NCI-H2196 (cell line): ENCODE measurements at regions not wholly inside any gene's neighbourhood (a gene's known extent, or its start where the extent isn't known, plus 50 kb on each side); places are given as distances from the start of the nearest gene placed in this dataset.

ENCODE experiments used
- DNase-seq: peaks from one replicate; lab custom pipeline; 2025; ENCODE audit not compliant: unreplicated experiment; lab: John Stamatoyannopoulos, UW

DNA sequence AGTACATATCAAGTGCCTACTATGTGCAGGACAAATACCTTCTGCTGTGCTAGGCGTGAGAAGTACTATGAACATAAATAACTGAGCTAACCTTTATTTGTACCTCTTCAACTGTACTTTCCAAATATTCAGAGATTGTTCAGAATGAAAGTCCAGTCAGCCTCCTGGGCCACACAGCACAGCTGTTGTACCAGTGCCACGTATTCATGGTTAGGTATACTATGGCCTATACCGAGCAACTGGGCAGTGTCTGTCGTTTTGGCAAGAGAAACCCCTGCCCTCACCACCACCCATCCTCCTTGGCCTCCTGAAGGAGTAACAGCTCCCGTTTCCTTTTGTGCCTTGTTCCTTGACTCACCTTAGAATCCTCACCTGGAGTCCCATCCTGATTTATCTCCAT is 53.0 kb downstream of the RASSF10 start:
- no peak for DNase-seq

DNA sequence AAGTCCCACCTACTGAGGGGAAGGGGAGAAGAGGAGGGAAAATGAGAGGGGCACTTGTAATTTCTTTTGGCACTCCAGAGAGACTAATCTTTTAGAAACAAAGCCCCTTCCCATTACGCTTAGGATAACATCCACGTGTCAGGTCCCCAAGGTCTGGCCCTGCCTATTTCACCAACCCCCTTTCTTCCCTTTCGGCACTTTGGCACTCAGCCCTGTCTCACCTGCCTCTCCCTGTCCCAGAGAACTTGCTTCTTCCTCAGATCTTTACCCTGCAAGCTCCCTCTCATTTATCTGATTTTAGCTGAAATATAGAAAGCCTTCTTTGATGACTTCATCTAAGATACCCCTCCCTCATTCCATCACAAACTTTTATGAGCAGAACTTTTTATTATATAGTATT is 55.5 kb downstream of the RASSF10 start:
- no peak for DNase-seq

DNA sequence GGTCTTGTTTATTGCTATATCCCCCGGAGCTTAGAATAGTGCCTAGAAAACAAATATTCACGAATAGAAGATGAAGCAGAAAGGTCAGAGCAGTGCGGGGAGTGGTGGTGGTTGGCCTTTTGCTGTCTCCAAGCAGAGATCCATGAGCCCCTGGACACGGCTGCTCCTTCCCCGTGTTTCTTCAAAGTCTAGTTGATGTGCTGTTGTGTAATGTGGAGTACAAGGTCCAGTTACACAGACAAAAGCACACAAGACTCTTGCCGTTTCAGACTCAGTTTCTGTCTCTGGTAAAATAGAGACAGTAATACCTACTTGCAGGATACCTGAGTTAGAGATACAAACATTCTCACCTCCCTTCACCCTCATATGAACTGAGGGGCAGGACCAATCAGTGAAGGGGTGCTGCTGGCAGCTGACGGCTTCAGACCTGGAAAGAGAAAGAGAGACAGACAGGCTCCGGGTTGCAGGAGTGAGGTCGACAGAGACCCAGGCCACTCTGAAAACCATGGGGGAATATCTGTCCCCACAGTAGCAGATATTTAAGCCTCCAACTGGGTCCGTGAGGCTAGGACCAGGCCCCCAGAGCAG is 56.2 kb downstream of the RASSF10 start:
- DNase-seq: no peak

DNA sequence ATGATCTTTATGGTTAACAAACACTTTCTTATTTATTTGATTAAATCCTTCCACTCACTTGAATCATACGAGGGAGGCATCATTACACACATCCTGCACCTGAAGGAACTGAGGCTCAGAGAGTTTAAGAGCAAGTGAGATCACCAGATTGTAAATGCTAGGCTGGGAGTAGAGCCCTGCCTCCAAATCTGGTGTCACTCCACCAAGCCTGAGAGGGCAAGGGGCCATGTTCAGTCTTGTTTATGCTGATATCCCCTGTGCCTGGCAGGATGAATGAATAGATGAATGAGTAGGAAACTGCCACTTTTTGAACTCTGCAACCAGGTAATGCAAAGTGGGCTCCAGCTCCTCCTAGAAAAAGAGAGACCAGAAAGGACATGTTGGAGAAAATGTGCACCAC is 59.1 kb downstream of the RASSF10 start:
- no peak for DNase-seq

DNA sequence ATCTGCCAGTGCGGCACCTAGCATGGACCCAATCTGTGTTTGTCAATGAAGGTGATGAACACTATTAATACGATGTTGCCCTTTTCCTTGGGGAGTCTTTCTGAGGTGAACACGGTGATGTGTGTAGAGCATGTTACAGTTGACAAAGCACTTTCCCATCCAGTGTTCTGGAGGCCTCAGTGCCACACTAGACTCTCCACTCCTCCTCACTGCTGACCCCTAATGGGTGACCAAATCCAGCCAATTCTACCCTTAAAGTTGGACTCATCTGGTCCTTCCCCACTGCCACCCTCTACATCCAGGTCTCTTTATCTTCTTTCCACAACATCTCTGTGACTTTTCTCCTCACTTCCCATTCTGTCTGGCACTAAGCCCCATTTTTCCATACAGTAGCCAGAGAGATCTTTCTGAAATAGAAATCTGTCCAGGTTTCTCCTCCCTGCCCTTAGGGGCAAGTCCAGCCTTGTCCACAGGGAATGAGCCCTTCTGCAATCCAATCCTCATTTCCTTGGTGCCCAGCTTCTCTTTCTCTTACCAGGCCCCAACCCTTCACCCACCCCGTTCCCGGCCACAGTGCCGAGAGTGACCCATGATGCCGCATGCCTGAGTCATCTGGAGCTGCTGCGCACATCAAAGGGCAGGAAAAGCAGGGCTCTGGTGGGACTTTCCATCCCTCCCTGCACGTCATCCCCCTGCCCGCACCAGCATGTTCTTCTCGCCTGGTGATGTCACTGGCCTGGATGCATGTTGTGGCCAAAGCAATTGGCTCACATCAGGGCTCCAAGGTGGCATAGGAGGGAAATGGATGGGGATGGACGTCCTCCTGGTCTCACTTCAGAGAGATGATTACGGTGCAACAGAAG is 64.2 kb downstream of the RASSF10 start:
- no peak for DNase-seq

DNA sequence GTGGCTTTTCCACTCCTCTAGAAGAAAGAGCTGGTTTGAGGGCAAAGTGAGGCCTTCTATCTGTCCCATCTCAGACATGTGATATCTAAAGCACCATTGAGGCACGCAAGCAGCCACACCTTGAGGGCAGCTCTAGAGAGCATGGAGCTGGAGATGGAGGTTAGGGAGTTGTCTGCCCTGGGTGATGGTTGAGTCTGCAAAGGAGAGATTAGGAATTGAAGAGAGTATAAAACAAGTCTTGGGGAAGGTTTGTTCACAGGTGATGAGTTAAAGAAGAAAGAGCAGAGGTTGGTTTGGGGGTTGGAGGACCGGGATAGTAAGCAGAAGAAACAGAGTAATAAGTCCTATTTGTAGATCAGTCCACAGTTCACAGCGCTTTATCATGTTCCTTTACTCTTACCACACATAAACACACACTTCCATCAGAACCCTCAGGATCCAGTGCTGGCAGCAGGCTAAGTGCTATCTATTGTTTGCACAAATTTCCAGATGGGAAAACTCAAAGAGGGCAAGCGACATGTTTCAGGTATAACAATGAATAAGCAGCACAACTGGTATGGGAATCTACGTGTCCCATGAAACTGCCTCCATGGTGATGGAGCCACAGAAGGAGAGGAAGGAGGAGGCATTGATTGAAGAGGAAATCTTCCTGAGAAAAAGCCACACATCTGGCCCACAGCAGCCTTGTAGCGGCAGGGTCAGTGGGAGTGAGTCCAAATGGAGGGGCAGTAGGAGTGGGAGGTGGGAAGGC is 65.8 kb downstream of the RASSF10 start:
- DNase-seq: no peak

DNA sequence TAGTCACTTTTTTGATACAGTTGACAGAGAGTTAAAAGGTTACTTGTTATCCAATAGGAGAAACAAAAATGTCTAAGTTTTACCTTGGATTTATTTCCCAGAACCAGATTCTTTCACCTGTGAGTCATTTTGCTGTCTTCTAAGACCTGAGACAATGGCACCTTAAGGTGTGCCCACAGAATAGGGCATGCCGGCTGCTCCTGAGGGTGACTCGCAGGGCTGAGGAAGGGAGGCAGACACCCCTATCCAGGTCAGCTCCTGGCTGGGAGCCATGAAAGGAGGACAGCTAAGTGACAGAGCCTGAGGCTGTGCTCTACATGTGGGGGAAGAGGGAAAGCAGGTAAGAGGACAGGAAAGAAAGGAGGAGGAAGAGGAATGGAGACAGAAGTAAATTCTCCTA is 67.8 kb downstream of the RASSF10 start:
- no peak for DNase-seq

DNA sequence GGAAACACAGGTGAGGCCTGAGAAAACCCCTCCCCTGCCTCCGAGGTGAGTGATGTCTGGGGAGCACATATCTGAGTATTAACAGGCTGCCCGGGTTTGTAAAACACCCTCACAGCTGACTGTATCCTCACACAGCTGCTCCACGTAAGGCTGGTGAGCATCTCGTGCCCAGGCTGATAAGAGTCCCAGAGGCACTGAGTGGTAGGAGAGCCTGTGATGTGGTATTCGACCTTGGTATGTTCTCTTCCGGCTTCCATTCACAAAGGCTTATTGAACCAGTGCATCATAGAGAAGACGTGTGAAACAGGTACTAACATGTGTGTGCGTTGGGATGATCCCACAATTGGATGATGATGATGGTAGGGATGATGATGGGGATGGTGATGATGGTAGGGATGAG is 71.7 kb downstream of the RASSF10 start:
- DNase-seq: no peak

DNA sequence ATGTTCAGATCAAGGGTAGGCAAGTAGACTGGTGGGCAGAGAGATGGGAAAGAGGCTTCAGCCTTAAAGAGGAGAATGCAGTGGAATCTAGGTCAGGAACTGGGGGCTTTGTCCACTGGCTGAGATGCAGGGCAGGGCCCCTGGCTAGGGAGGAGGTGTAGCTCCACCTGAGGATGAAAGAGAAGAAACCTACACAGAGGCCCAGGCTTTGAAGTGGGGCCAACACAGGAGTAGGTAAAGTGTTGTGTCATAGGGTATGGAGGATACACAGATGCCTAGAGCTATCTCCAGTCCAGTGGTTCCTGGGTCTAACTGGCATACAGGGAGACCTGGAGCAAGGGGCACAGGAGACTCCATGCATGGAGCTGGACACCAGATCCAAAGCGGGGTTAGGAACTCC is 73.5 kb downstream of the RASSF10 start:
- no peak for DNase-seq

DNA sequence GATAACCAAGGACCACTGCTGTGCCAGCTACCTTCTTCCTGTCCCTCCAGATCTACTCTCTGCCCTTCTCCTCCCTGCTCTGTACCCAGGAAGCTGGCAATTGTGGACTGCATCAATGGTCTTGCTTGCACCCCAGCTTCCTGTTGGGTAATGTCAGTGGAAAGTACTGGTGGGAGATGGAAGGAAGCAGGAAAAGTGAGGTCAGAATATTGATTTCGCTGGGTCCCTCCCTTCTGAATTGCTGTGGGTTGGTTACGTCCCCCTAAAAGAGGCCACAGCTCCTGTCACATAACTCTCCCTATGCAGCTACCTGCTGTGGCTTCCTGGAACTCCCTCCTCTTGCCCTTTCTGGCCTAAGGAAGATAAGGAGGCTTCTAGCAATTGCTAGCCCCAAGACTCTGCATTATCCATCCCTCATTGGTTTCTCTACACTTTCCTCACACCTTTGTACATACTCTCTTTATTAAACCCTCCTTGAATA is 81.2 kb downstream of the RASSF10 start:
- no peak for DNase-seq

DNA sequence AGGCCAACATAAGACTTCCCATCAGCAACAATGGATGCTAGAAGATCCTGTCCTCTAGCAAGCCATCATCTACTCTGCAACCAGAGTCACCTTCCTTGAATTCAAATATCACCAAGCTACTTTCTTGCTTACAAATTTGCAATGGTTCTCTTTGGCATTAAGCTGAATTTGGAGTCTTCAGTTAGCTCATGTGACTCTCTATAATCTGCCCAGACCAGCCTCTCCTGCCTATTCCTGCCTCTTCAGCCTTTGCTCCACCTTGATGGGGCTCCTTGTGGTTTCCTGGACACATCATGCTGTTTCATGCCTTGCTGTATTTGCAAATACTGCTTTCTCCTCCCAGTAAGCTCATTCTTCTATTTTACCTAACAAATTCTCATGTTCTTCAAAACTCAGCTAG is 82.3 kb downstream of the RASSF10 start:
- no peak for DNase-seq

DNA sequence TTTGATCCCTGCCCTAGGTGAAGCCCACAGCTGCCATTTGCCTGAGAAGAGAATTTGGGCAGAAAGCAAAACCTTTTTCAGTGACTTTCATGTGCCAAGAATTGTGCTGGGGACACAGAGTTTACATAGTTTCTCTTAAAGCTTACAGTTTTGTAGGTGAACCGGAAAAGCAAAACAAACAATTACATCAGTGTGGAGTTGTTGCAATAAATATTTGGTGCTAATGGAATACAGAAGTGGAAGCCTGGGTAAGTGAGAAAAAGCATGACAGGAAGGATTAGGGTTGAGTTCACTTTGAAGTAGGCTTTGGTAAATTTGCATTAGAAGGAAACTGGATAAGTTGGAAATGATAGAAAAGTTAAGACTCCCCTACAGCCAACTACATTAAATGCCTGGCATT is 82.7 kb downstream of the RASSF10 start:
- no peak for DNase-seq

DNA sequence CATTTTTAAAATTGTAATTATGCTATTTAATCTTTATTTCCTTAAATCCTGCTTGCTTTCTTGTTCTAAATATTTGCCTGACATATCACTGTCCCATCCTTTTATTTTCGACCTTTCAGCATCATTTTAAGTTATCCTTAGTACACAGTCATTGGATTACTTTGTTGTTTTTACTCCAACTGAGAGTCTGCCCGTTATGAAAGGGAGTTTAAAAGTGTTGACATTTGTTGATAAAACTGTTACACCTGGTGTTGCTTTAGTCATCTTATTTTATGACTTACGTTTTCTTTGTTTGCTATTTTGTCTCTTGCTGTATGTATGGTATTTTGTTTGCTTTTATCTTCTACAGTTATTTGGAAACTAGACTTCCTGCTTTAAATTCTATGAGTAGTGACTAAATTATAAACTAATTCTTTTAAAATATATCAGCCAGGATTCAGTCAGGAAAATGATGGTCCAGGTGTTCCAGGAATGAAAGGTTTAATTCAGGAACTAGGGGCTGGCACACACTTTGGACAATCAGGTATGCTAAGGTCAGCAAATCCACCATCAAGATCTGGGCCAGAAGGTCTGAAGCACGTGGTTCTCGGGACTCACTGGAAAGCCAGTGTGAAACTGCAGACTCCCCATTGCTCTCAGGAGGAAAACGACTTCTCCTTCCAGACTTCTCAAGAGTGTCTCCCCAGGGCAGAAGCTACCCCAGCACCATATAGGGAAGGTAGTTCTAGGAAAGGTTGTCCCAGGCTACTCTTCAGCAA is 86.0 kb downstream of the RASSF10 start:
- DNase-seq: no peak

DNA sequence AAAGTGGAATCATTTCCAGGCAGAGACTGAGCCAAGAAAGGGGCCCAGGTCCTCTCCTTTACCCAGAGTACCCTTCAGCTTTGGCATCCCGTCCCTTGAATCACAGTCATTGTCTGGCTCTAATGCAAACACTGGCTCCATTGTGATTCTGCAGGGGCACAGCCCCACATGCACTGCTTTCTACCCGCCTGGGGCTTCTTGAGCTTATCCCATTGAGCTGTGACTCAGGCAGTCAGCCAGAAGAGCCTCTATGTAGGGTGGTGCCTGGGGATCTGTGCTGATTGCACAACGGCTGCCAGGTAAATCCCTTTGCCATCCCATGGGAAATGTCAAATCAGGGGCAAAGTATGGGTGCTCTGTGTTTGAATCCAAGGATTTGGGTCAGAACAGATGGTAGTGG is 88.9 kb downstream of the RASSF10 start:
- no peak for DNase-seq

DNA sequence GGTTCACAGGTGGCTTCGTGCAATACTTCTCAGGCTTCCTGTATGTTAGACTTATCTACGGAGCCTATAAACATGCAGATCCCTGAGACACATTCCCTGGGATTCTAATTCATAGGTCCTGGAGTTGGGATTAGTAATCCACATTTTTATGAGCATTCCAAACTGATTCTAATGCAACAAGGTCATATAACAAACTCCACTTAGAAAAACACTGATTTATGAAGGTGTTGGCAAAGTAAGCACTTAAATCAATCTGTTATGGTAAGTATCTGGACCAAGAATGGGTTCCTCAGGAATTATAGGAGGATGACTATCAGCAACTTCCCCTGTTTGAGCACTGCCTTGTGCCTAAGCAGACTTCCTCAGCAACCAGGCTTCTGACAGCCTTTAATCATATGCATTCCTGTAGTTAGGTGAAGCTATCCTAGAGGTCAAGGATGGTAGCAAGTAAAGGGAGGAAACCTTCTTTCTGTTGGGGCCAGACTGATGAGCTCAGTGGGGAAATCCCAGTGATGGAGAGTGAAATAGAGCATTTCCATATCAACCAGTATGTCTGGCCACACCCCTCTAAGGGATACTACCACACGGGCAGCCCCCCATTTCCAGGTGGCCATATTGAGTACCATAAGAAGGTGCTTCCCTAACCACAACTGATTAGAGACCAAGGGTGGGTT is 89.6 kb downstream of the RASSF10 start:
- DNase-seq: no peak

DNA sequence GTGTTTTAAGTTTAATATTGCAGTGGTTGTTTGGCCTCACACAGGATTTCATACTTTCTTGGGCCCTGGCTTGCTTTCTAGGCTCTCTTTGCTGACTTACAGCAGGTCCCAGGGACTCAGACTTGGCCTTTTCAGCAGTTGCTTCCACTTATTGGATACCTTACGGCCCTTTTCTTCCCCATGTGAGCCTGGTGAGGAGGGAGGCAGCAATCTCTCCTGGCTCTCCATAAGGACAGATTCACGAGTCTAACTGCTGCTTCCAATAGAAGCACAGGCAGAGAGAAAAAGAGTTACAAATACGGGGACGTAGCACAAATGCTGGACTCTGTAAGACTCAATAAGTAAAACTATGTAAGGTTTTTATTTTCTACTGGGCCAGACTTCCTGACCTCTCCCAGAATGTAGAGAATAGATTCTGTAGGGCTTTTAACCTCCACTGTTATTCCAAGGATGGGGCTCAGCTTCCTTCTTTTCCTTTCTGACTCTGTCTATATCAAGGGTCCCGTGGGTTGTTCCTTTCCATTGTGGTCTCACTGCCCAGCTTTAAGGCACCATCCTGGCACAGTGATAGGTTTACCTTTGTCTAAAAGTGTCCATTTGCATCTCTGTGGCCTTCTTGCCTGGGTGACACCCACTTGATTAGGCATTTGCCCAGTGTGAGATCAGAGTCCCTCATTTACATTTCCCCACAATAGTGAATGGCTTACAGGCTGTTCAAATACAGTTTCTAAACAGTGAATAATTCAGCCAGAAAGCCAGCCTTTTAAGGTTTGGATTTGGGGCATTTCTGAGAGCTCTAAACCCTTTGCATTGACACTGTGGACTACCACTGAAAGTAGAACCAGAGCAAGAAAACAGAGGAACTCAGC is 92.8 kb downstream of the RASSF10 start:
- DNase-seq: no peak

DNA sequence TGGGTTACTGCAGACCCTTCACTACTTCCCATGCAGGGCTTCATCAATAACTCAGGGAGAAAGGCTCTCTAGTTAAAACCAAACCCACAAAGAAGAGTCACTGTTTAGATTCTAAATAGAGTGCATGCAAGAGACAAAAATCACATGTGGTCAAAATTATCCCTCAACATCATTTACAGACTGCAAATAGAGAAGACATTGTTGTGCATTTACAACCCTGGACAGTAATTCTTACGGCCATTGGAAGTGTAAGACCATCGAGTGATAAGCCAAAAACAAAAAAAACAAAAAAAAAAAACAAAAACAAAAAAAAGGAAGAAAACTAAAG is 93.4 kb downstream of the RASSF10 start:
- no peak for DNase-seq

DNA sequence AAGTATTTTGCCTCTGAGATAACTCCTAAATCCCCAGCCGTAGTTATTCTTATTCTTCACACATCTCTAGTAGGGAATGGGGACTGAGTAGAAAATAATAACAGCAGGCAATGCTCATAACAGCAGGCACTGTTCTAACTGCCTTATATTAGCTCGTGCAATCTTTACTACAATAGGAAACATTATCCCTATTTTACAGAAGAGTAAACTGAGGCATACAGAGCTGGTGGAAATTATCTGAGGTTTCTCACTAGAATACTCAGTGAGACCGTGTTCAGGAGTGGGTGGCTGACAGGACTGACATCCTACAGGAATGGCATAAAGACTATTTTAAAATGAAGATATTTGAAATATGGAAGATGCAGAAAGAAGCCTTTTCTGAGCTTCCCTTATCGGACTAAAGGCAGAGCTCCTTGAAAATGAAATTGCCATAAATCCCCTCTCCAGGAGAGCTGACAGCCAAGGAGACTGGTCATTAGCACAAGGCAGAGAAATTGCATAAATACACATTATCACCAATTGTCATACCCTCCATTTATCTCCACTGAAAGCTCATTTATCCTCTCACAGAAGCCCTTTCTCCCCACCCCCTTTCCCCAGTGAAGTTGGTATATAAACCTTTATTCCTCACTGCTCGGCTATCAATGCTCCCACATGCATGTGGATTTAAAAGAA is 93.9 kb downstream of the RASSF10 start:
- no peak for DNase-seq

DNA sequence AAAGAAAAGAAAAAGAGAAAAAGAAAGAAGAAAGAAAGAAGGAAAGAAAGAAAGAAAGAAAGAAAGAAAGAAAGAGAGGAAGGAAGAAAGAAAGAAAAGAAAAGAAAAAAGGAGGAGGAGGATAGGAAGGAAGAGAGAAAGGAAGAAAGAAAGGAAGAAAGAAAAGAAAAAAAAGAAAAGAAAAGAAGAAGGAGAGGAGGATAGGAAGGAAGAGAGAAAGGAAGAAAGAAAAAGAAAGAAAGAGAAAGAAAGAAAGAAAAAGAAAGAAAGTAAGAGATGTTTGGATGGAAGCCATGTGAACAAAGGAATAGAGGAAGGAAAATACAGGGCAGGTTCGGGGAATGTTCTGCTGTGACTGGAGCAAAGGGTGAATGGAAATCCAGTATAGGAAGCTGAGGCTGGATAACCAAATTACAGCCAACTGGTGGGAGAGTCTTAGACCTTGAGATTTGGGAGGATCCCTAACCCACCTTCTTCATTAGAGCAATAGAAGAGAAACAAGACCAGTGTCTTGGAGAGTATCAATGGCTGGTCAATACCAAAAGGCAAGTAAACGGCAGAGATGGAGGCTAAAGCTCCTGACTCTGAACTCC is 94.9 kb downstream of the RASSF10 start:
- DNase-seq: no peak
